ACHN (cell line): ENCODE measurements at regions not wholly inside any gene's neighbourhood (a gene's known extent, or its start where the extent isn't known, plus 50 kb on each side); places are given as distances from the start of the nearest gene placed in this dataset.
"Not testable (repeated sequence)": the region's sequence is repeated elsewhere in the genome, so short reads cannot be mapped to it uniquely, and the experiment has no call there.

Source experiments
- DNase-seq: peaks from one replicate; pipeline ENCODE4 v3.0.0-alpha.2; 2015
- in situ Hi-C: cut with HindIII; loops from 2 replicates; pipeline ENCODE4 v1.10.0; 2017; ENCODE audit warnings: low sequenced_read_pairs, low pct_ligation_motif_present, low pct_unique_long_range_greater_than_20kb

- in situ Hi-C loops: no loop called here
- no peak for DNase-seq
These were observed 295.0 kb downstream of the RAP2B start for GRCh38 chr3:153456833-153457545.

GRCh38 chr3:153458881-153459280 lies 296.9 kb downstream of the RAP2B start:
- DNase-seq: no peak
- in situ Hi-C loops: no loop called here

DNA sequence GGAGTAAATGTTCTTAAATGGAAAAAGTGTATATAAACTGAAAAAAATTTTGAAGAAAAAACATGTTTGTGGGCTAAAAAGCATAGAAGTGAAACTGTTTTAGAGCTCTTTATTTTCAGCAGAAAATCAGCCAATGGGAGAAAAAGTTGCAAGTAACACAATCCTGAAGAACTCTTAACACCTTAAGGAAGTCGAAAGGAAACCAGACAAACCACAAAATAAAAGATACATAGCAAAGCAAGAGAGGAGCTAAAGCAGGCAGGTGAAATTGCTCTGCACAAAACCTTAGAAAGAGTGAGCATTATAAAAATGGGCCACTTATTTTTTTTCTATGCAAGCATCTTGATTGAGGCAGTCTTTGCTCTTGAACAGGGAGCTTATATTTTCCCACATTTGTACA lies 300.5 kb downstream of the RAP2B start:
- no peak for DNase-seq
- in situ Hi-C loops: no loop called here

DNA sequence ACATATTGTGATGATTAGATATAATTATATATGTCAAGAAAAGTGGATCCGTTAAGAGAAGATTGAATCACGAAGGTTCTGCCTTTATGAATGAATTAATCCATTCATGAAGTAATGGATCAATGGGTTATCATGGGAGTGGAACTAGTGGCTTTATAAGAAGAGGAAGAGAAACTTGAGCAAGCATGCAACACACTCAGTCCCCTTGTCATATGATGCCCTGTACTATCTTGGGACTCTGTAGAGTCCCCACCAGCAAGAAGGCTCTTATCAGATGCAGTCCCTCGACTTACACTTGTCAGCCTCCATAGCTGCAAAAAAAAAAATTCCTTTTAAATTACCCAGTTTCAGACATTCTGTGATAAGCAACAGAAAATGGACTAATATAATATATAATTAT lies 301.9 kb downstream of the RAP2B start:
- DNase-seq: no peak
- in situ Hi-C loops: no loop called here

DNA sequence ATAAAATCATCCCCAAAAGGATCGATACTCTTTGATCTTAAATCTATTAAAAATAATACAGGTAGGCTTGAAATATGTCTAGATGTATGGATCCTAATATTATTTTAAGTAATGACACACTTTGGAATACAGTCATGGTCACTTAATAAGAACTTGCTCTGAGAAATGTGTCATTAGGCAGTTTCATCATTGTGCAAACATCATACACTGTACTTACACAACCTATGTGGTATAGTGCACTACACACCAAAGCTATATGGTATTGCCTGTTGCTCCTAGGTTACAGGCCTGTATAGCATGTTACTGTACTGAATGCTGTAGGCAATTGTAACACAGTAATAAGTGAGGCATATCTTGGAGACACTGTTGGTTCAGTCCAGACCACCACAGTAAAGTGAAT lies 307.1 kb downstream of the RAP2B start:
- no peak for DNase-seq
- in situ Hi-C loops: no loop called here

GRCh38 chr3:153484842-153485241 lies 322.8 kb downstream of the RAP2B start:
- in situ Hi-C loops: no loop called here
- no peak for DNase-seq

GRCh38 chr3:153495422-153495821 lies 333.4 kb downstream of the RAP2B start:
- in situ Hi-C loops: no loop called here
- DNase-seq: no peak

DNA sequence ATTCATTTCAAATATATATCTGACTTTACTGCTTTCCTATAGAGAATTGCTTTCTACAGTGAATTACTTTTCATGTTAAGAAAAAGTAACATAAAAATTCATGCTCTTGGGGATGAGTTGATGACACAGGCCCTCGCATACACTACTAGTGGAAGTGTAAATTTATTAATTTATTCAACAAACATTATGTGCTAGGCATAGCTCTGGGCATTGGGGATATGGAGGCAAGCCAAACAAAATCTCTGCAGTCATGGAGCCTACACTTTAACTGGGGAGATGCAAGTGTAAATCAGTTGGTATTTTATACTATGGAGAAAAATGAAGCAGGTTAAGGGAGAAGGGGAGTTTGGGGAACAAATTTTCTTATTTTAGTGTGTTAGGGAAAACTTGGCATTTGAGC lies 340.7 kb downstream of the RAP2B start:
- in situ Hi-C loops: no loop called here
- no peak for DNase-seq

- DNase-seq: no peak
These were observed 341.8 kb downstream of the RAP2B start for GRCh38 chr3:153503873-153504272.

GRCh38 chr3:153506205-153506604 lies 344.2 kb downstream of the RAP2B start:
- DNase-seq, in situ Hi-C loops: not testable (repeated sequence)

More at GRCh38 chr3:153503873-153504272, 341.8 kb downstream of the RAP2B start:
- in situ Hi-C loops: no loop called here

DNA sequence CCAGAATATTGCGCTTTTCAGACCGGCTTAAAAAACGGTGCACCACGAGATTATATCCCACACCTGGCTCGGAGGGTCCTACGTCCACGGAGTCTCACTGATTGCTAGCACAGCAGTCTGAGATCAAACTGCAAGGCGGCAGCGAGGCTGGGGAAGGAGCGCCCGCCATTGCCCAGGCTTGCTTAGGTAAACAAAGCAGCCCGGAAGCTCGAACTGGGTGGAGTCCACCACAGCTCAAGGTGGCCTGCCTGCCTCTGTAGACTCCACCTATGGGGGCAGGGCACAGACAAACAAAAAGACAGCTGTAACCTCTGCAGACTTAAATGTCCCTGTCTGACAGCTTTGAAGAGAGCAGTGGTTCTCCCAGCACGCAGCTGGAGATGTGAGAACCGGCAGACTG lies 344.7 kb downstream of the RAP2B start:
- DNase-seq, in situ Hi-C loops: not testable (repeated sequence)

GRCh38 chr3:153513236-153513635 lies 351.2 kb downstream of the RAP2B start:
- DNase-seq: no peak

GRCh38 chr3:153528473-153528872 lies 366.4 kb downstream of the RAP2B start:
- no peak for DNase-seq
- in situ Hi-C loops: no loop called here

More at GRCh38 chr3:153513236-153513635, 351.2 kb downstream of the RAP2B start:
- in situ Hi-C loops: no loop called here

GRCh38 chr3:153539263-153539662 lies 377.2 kb downstream of the RAP2B start:
- DNase-seq: no peak
- in situ Hi-C loops: no loop called here

- DNase-seq: no peak
- in situ Hi-C loops: no loop called here
These were observed 383.4 kb downstream of the RAP2B start for GRCh38 chr3:153545471-153545870.

DNA sequence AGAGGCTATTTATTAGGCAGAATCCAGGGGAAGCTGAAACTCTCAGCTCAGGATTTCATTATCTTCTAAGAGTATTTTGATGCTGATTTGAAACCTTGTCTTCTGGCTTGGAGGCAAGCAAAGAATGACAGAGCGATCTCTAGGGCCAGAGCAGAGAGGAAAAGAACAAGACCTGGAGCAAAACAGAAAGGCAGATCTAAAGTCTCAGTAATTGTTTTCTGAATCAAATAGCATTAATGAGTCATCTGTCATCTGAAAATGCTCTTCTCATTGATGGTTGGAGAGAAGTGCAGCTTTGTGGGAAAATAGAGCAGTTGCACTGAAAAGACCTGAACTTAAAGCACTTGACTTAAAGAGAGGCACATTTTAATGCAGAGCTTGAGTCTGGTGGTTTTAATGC lies 385.9 kb downstream of the RAP2B start:
- no peak for DNase-seq
- in situ Hi-C loops: no loop called here

GRCh38 chr3:153549686-153550085 lies 387.7 kb downstream of the RAP2B start:
- in situ Hi-C loops, DNase-seq: not testable (repeated sequence)

DNA sequence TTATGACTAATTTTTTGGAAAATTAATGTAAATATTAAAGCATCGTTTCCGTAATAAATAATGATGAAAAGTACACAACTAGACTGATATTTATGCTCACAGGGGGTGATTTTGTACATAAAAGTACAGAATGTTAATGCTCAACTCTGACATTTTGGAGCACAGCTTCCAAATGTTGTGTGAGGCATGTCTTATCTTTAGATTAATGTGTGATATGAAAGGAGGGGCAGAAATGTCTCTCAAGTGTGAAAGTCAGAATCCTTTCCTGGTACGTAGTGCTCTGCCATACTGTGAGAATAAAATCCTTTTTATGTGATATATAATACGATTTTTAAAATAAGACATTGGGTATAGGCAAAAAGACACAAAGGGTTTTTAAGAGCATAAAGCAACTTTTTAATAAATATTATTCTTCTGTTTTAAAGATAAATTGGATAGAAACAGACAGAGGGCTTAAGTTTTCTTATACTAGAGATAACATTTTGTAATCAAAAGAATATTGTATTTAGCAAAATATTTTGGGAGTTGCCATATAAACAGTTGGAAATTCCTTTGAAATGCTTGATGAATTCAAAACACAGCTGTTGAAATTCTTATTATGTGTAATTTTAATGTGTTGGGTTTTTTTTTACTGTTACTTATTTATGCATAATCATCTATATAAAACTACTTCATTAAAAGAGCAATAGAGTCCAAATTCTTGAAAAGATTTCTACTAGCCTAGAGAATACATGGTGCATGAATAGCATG lies 389.7 kb downstream of the RAP2B start:
- DNase-seq: no peak

GRCh38 chr3:153552887-153553604 lies 391.0 kb downstream of the RAP2B start:
- in situ Hi-C loops: no loop called here
- no peak for DNase-seq

More for the DNA sequence above, 389.7 kb downstream of the RAP2B start:
- in situ Hi-C loops: no loop called here
